Breast epithelium (tissue), 3 donors: ENCODE measurements at regions not wholly inside any gene's neighbourhood (a gene's known extent, or its start where the extent isn't known, plus 50 kb on each side); places are given as distances from the start of the nearest gene placed in this dataset.

ENCODE experiments used
- POLR2A ChIP-seq: fragments of 450-650 bp; IDR thresholded peaks from one replicate; pipeline ENCODE4 v1.6.1; 2016; ENCODE audit warnings: antibody characterized with exemption, mild to moderate bottlenecking, moderate library complexity
- TF ChIP-seq, protein P1 (sequence below), 3 donors: fragments of 450-650 bp; IDR thresholded peaks; one replicate each; pipeline ENCODE4 v1.5.1; 2016 to 2017; ENCODE audit warnings: antibody characterized with exemption in 3 of 3, mild to moderate bottlenecking in 3 of 3, moderate library complexity in 3 of 3

- TF ChIP-seq, protein P1, sequence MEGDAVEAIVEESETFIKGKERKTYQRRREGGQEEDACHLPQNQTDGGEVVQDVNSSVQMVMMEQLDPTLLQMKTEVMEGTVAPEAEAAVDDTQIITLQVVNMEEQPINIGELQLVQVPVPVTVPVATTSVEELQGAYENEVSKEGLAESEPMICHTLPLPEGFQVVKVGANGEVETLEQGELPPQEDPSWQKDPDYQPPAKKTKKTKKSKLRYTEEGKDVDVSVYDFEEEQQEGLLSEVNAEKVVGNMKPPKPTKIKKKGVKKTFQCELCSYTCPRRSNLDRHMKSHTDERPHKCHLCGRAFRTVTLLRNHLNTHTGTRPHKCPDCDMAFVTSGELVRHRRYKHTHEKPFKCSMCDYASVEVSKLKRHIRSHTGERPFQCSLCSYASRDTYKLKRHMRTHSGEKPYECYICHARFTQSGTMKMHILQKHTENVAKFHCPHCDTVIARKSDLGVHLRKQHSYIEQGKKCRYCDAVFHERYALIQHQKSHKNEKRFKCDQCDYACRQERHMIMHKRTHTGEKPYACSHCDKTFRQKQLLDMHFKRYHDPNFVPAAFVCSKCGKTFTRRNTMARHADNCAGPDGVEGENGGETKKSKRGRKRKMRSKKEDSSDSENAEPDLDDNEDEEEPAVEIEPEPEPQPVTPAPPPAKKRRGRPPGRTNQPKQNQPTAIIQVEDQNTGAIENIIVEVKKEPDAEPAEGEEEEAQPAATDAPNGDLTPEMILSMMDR (IDR thresholded peaks at IDR 0.05): no peak
- TF ChIP-seq POLR2A: no peak
These were observed 159.4 kb upstream of the SEMA3A start for GRCh38 chr7:84354030-84354429.
